HCT116 (cell line): ENCODE measurements at regions not wholly inside any gene's neighbourhood (a gene's known extent, or its start where the extent isn't known, plus 50 kb on each side); places are given as distances from the start of the nearest gene placed in this dataset.

Experiments
- ATAC-seq: fragments of 200-7000 bp; cut with Tn5 transposase; 2 replicates; pipeline ENCODE4 v1.9.1; 2020; ENCODE audit warnings: mild to moderate bottlenecking, moderate library complexity
- BruUV-seq: library from RNA; stranded (reverse); fragments of 400-500 nt; replicated peaks from 2 replicates; lab custom pipeline; 2021; lab: Mats Ljungman, UMichigan
- CTCF ChIA-PET: fragments of 300-600 bp; sonication (Branson Sonifier 250); formaldehyde crosslinking; loops from one replicate; lab custom pipeline; 2021; ENCODE audit warnings: antibody characterized with exemption; lab: Charles Lee
- POLR2A ChIA-PET: fragments of 300-600, 350-600 bp; sonication (Branson Sonifier 250); formaldehyde crosslinking; loops from one replicate; lab custom pipeline; 2021; ENCODE audit warnings: antibody characterized with exemption; lab: Charles Lee
- RAD21 ChIA-PET, 2 experiments: fragments of 300-600 bp; sonication (Branson Sonifier 250); formaldehyde crosslinking; loops; one replicate each; lab custom pipeline; 2023; ENCODE audit warnings: low total read pairs in 2 of 2; ENCODE audit not compliant: uncharacterized antibody in 2 of 2, unreplicated experiment in 2 of 2, low non-redundant PET in 1 of 2; lab: Charles Lee
- DNase-seq: peaks from one replicate; pipeline ENCODE4 v3.0.0-alpha.2; 2010; ENCODE audit warnings: low read depth, low spot score
- H2AFZ ChIP-seq: fragments of 200-600 bp; shearing (Covaris generic), sonication (generic); 2 replicates; pipeline ENCODE4 v1.6.1; 2017; ENCODE audit warnings: low read depth, mixed run types, mixed read lengths, antibody characterized with exemption, low read length; ENCODE audit not compliant: poor library complexity, severe bottlenecking
- H3K27ac ChIP-seq: 2 replicates; pipeline ENCODE4 v1.5.1; 2012; ENCODE audit warnings: low read depth, low read length
- H3K27me3 ChIP-seq: fragments of 200-600 bp; sonication (generic); 2 replicates; pipeline ENCODE4 v1.6.1; 2016; ENCODE audit warnings: mixed run types, low read length, mixed read lengths; ENCODE audit not compliant: insufficient read depth
- H3K36me3 ChIP-seq, 2 experiments: fragments of 200-500 bp in 1 of 2; fragments of 200-600 bp in 1 of 2; sonication (Bioruptor generic) in 1 of 2; sonication (generic) in 1 of 2; 2 replicates each; pipeline versions ENCODE4 v1.5.1 to v1.6.1; 2014 to 2016; ENCODE audit warnings: low read length in 2 of 2, inconsistent platforms in 1 of 2, mixed read lengths in 1 of 2, mixed run types in 1 of 2; ENCODE audit not compliant: insufficient read depth in 2 of 2, control insufficient read depth in 1 of 2
- H3K4me1 ChIP-seq, 2 experiments: fragments of 200-600 bp in 1 of 2; sonication (generic) in 1 of 2; 2 replicates each; pipeline versions ENCODE4 v1.5.1 to v1.6.1; 2012 to 2017; ENCODE audit warnings: low read length in 2 of 2, inconsistent platforms in 1 of 2, mild to moderate bottlenecking in 1 of 2, mixed read lengths in 1 of 2, mixed run types in 1 of 2, moderate library complexity in 1 of 2; ENCODE audit not compliant: insufficient read depth in 2 of 2, control insufficient read depth in 1 of 2
- H3K4me2 ChIP-seq: fragments of 200-600 bp; sonication (generic); 2 replicates; pipeline ENCODE4 v1.6.1; 2017; ENCODE audit warnings: mixed run types, low read length, mixed read lengths
- H3K4me3 ChIP-seq, 2 experiments: fragments of 200-600 bp in 1 of 2; sonication (generic) in 1 of 2; replicated peaks in 1 of 2; 2 replicates each; pipeline ENCODE4 v1.5.1; 2011 to 2016; ENCODE audit warnings: low read length in 2 of 2, control low read depth in 1 of 2, low read depth in 1 of 2, mild to moderate bottlenecking in 1 of 2, mixed read lengths in 1 of 2, mixed run types in 1 of 2
- H3K79me2 ChIP-seq: fragments of 200-600 bp; sonication (generic); 2 replicates; pipeline ENCODE4 v1.6.1; 2017; ENCODE audit warnings: mild to moderate bottlenecking, mixed run types, low read length, moderate library complexity, mixed read lengths; ENCODE audit not compliant: insufficient read depth
- H3K9ac ChIP-seq: fragments of 200-600 bp; sonication (generic); 2 replicates; pipeline ENCODE4 v1.6.1; 2016; ENCODE audit warnings: low read length, mixed read lengths
- H3K9me2 ChIP-seq: fragments of 200-600 bp; sonication (generic), shearing (Covaris generic); 2 replicates; pipeline ENCODE4 v1.6.1; 2017; ENCODE audit warnings: mixed run types, mild to moderate bottlenecking, moderate library complexity; ENCODE audit not compliant: insufficient read depth
- H3K9me3 ChIP-seq, 2 experiments: fragments of 200-500 bp in 1 of 2; fragments of 200-600 bp in 1 of 2; sonication (Bioruptor generic) in 1 of 2; sonication (generic) in 1 of 2; 2 replicates each; pipeline ENCODE4 v1.6.1; 2014 to 2017; ENCODE audit warnings: low read length in 2 of 2, mixed read lengths in 2 of 2, inconsistent platforms in 1 of 2, low read depth in 1 of 2, mild to moderate bottlenecking in 1 of 2, mixed run types in 1 of 2, moderate library complexity in 1 of 2; ENCODE audit not compliant: control insufficient read depth in 1 of 2, insufficient read depth in 1 of 2
- H4K20me1 ChIP-seq: fragments of 200-600 bp; sonication (generic), shearing (Covaris generic); 2 replicates; pipeline ENCODE4 v1.6.1; 2017; ENCODE audit warnings: mixed run types, mild to moderate bottlenecking, moderate library complexity; ENCODE audit not compliant: insufficient read depth
- CTCF ChIP-seq, 3 experiments: fragments of 200-600 bp in 1 of 3; sonication (generic) in 1 of 3; IDR thresholded peaks in 2 of 3; conservative IDR thresholded peaks in 1 of 3; 2 replicates each; pipeline ENCODE4 v1.5.1; 2012 to 2017; ENCODE audit warnings: low read depth in 2 of 3, low read length in 2 of 3, antibody characterized with exemption in 1 of 3, borderline replicate concordance in 1 of 3, control low read depth in 1 of 3, mild to moderate bottlenecking in 1 of 3, mixed read lengths in 1 of 3, mixed run types in 1 of 3, moderate library complexity in 1 of 3; ENCODE audit not compliant: insufficient read depth in 1 of 3
- POLR2AphosphoS5 ChIP-seq: IDR thresholded peaks from 2 replicates; pipeline ENCODE4 v1.6.1; 2011; ENCODE audit warnings: mild to moderate bottlenecking, low read depth, low read length, moderate library complexity
- REST ChIP-seq: IDR thresholded peaks from 2 replicates; pipeline ENCODE4 v1.6.1; 2012; ENCODE audit warnings: low read depth
- SIN3A ChIP-seq: IDR thresholded peaks from 2 replicates; pipeline ENCODE4 v1.6.1; 2012; ENCODE audit warnings: low read depth
- SP1 ChIP-seq: IDR thresholded peaks from 2 replicates; pipeline ENCODE4 v1.6.1; 2012; ENCODE audit warnings: low read depth
- YY1 ChIP-seq: IDR thresholded peaks from 2 replicates; pipeline ENCODE4 v1.6.1; 2011; ENCODE audit warnings: low read length, low read depth, moderate library complexity, mild to moderate bottlenecking; ENCODE audit not compliant: insufficient replicate concordance; ENCODE audit errors: extremely low read depth
- intact Hi-C: fragments of 100-400 bp; cut with micrococcal nuclease; formaldehyde crosslinking; loops from 2 replicates; pipeline ENCODE4 v1.10.0; 2022

GRCh38 chr2:19251554-19251953, 106.9 kb downstream of the OSR1 start:
- no TSS peak for BruUV-seq
- TF ChIP-seq POLR2AphosphoS5 (no peak), REST (no peak), SIN3A (no peak), YY1 (no peak), CTCF (IDR thresholded peaks at IDR 0.05 in 2 of 3, conservative IDR thresholded peaks at IDR 0.05 in 1 of 3; ENCODE audit: borderline replicate concordance in 1 of 3, insufficient read depth in 1 of 3, low read depth in 2 of 3, low read length in 2 of 3) (no peak), SP1 (no peak)
- TF ChIP-seq, all 23 proteins: peak for 0
- H3K9me3 ChIP-seq, result no peaks in the 10 kb centered on the region
- no peaks in the 10 kb centered on the region for H3K9me2 ChIP-seq
- no peak overlapping the region for H2AFZ ChIP-seq
- no peak overlapping the region for H3K27ac ChIP-seq
- H3K79me2 ChIP-seq, result no peaks in the 10 kb centered on the region
- H3K4me1 ChIP-seq, result peaks cover 3 to 12% of the 10 kb centered on the region in 2 experiments; a peak in 2 of 4 replicates
- intact Hi-C loops, result no loop called here
- H3K4me3 ChIP-seq, result no peak overlapping the region
- ChIA-PET RAD21 (no interaction called here), CTCF (no interaction called here), POLR2A (no interaction called here)
- no peak for DNase-seq
- H3K9ac ChIP-seq, result no peak overlapping the region
- no peaks in the 10 kb centered on the region for H3K27me3 ChIP-seq
- no peaks in the 10 kb centered on the region for H4K20me1 ChIP-seq
- no peak overlapping the region for H3K4me2 ChIP-seq
- H3K36me3 ChIP-seq, result no peaks in the 10 kb centered on the region
- no peak for ATAC-seq
